Activated naive CD4-positive, alpha-beta T cell treated with anti-CD3 and anti-CD28 coated beads, Interleukin-2, amount 50 U/mL, for 72 hours (primary cell): ENCODE measurements at regions not wholly inside any gene's neighbourhood (a gene's known extent, or its start where the extent isn't known, plus 50 kb on each side); places are given as distances from the start of the nearest gene placed in this dataset.

ENCODE experiments used
- ATAC-seq, 2 donors: fragments of 150-1000 bp; cut with Tn5 transposase; 2 replicates each; pipeline ENCODE4 v1.10.0; 2021; ENCODE audit warnings: mild to moderate bottlenecking in 2 of 2, moderate library complexity in 2 of 2
- DNase-seq, 2 donors: peaks; one replicate each; pipeline ENCODE4 v3.0.0; 2021 to 2022; ENCODE audit warnings: low spot score in 2 of 2
- H3K27ac Mint-ChIP-seq, 2 donors: one replicate each; pipeline ENCODE4 v1.8.0; 2022; ENCODE audit warnings: mild to moderate bottlenecking in 2 of 2, mixed read lengths in 2 of 2
- H3K36me3 Mint-ChIP-seq, 2 donors: one replicate each; pipeline ENCODE4 v1.8.0; 2022; ENCODE audit warnings: mixed read lengths in 2 of 2
- H3K9me3 Mint-ChIP-seq, 2 donors: one replicate each; pipeline ENCODE4 v1.8.0; 2022; ENCODE audit warnings: mixed read lengths in 2 of 2

- ATAC-seq, result no peak
- no peaks in the 10 kb centered on the region for H3K36me3 Mint-ChIP-seq
Measured at GRCh38 chr2:9745153-9745899, 97.9 kb upstream of the TAF1B start.

GRCh38 chr2:9747396-9747795 is 95.9 kb upstream of the TAF1B start:
- H3K27ac Mint-ChIP-seq, result no peak overlapping the region
- no peak for ATAC-seq
- H3K9me3 Mint-ChIP-seq, result no peaks in the 10 kb centered on the region
- H3K36me3 Mint-ChIP-seq, result no peaks in the 10 kb centered on the region
- no peak for DNase-seq

More at GRCh38 chr2:9745153-9745899, 97.9 kb upstream of the TAF1B start:
- Mint-ChIP-seq H3K27ac (no peak overlapping the region), H3K9me3 (no peaks in the 10 kb centered on the region)
- no peak for DNase-seq

GRCh38 chr2:9748577-9748976 is 94.7 kb upstream of the TAF1B start:
- no peak for DNase-seq
- Mint-ChIP-seq H3K27ac (no peak overlapping the region), H3K9me3 (no peaks in the 10 kb centered on the region), H3K36me3 (no peaks in the 10 kb centered on the region)
- ATAC-seq, result peak; percentile 8 to 23

- ATAC-seq (no peak), DNase-seq (no peak)
- no peaks in the 10 kb centered on the region for H3K9me3 Mint-ChIP-seq
- H3K27ac Mint-ChIP-seq, result no peak overlapping the region
- H3K36me3 Mint-ChIP-seq, result no peaks in the 10 kb centered on the region
Measured at GRCh38 chr2:9749546-9750223, 93.6 kb upstream of the TAF1B start.

- ATAC-seq (no peak), DNase-seq (no peak)
- Mint-ChIP-seq H3K27ac (no peak overlapping the region), H3K9me3 (no peaks in the 10 kb centered on the region), H3K36me3 (no peaks in the 10 kb centered on the region)
Measured at GRCh38 chr2:9750224-9751215, 92.8 kb upstream of the TAF1B start.

GRCh38 chr2:9751831-9752230 is 91.4 kb upstream of the TAF1B start:
- Mint-ChIP-seq H3K27ac (peak overlapping the region in 1 of 2 donors; percentile 48), H3K9me3 (no peaks in the 10 kb centered on the region), H3K36me3 (no peaks in the 10 kb centered on the region)
- DNase-seq (no peak), ATAC-seq (no peak)

- ATAC-seq (peak; percentile 87), DNase-seq (peak; percentile 78 to 84)
- Mint-ChIP-seq H3K27ac (peak overlapping the region; percentile 48 to 75), H3K9me3 (no peaks in the 10 kb centered on the region), H3K36me3 (no peaks in the 10 kb centered on the region)
Measured at GRCh38 chr2:9752441-9753275, 90.6 kb upstream of the TAF1B start.

GRCh38 chr2:9753276-9753600 is 90.0 kb upstream of the TAF1B start:
- Mint-ChIP-seq H3K9me3 (no peaks in the 10 kb centered on the region), H3K27ac (peak overlapping the region; percentile 48 to 75), H3K36me3 (no peaks in the 10 kb centered on the region)
- peak; percentile 65 to 70 for DNase-seq
- peak; percentile 82 to 88 for ATAC-seq

- no peaks in the 10 kb centered on the region for H3K36me3 Mint-ChIP-seq
- DNase-seq (peak; percentile 46 to 65), ATAC-seq (peak in 1 of 2 donors; percentile 28)
- H3K27ac Mint-ChIP-seq, result peak overlapping the region in 1 of 2 donors; percentile 48
- H3K9me3 Mint-ChIP-seq, result no peaks in the 10 kb centered on the region
Measured at GRCh38 chr2:9753665-9754531, 89.4 kb upstream of the TAF1B start.

- Mint-ChIP-seq H3K9me3 (no peaks in the 10 kb centered on the region), H3K27ac (peak overlapping the region in 1 of 2 donors; percentile 48), H3K36me3 (no peaks in the 10 kb centered on the region)
- no peak for DNase-seq
- ATAC-seq, result no peak
Measured at GRCh38 chr2:9754532-9754887, 88.8 kb upstream of the TAF1B start.

GRCh38 chr2:9755008-9755407 is 88.3 kb upstream of the TAF1B start:
- no peak for DNase-seq
- H3K9me3 Mint-ChIP-seq, result no peaks in the 10 kb centered on the region
- ATAC-seq, result no peak
- no peak overlapping the region for H3K27ac Mint-ChIP-seq
- H3K36me3 Mint-ChIP-seq, result no peaks in the 10 kb centered on the region

GRCh38 chr2:9755638-9756037 is 87.6 kb upstream of the TAF1B start:
- H3K36me3 Mint-ChIP-seq, result no peaks in the 10 kb centered on the region
- H3K27ac Mint-ChIP-seq, result no peak overlapping the region
- H3K9me3 Mint-ChIP-seq, result no peaks in the 10 kb centered on the region
- ATAC-seq (no peak), DNase-seq (no peak)

- Mint-ChIP-seq H3K36me3 (no peaks in the 10 kb centered on the region), H3K9me3 (no peaks in the 10 kb centered on the region), H3K27ac (no peak overlapping the region)
- DNase-seq (no peak), ATAC-seq (no peak)
Measured at GRCh38 chr2:9756692-9757250, 86.5 kb upstream of the TAF1B start.

GRCh38 chr2:9757501-9758264 is 85.6 kb upstream of the TAF1B start:
- Mint-ChIP-seq H3K36me3 (no peaks in the 10 kb centered on the region), H3K9me3 (no peaks in the 10 kb centered on the region), H3K27ac (no peak overlapping the region)
- ATAC-seq (no peak), DNase-seq (no peak)

GRCh38 chr2:9758741-9759140 is 84.5 kb upstream of the TAF1B start:
- Mint-ChIP-seq H3K36me3 (no peaks in the 10 kb centered on the region), H3K27ac (no peak overlapping the region), H3K9me3 (no peaks in the 10 kb centered on the region)
- DNase-seq (no peak), ATAC-seq (no peak)
